ENCODE measurements at regions not wholly inside any gene's neighbourhood (a gene's known extent, or its start where the extent isn't known, plus 50 kb on each side); places are given as distances from the start of the nearest gene placed in this dataset.

GRCh38 chr13:74217811-74218210, 83.6 kb upstream of the KLF12 start:
- Histone ChIP-seq H4K5ac (ENCODE audit: insufficient read length, low read depth, low read length) (no peak overlapping the region), H3K9ac (replicated peaks in 1 of 4; ENCODE audit: extremely low read depth in 1 of 4, low read depth in 3 of 4, low read length in 3 of 4) (no peak overlapping the region), H4K91ac (replicated peaks; ENCODE audit: insufficient read length, low read length) (no peak overlapping the region), H3K36me3 (ENCODE audit: control insufficient read depth in 2 of 4, insufficient read depth in 4 of 4, low read length in 3 of 4) (no peaks in the 10 kb centered on the region), H2AFZ (ENCODE audit: low read length) (no peak overlapping the region; the same call in 1 of the 2 replicates), H3K14ac (ENCODE audit: insufficient read length) (no peak overlapping the region), H2BK12ac (ENCODE audit: low read depth, low read length) (no peak overlapping the region), H4K20me1 (replicated peaks in 1 of 2; ENCODE audit: control insufficient read depth in 1 of 2, insufficient read depth in 2 of 2, low read length in 2 of 2) (no peaks in the 10 kb centered on the region), H2BK5ac (ENCODE audit: low read depth, low read length) (no peak overlapping the region), H3K27ac (ENCODE audit: low read depth, low read length) (no peak overlapping the region), H3K23ac (ENCODE audit: insufficient read length) (no peak overlapping the region), H3K79me2 (ENCODE audit: control insufficient read depth in 1 of 2, insufficient read depth in 2 of 2, low read length in 2 of 2) (no peaks in the 10 kb centered on the region), H3K27me3 (replicated peaks in 1 of 4; ENCODE audit: control insufficient read depth in 3 of 4, extremely low read depth in 1 of 4, insufficient read depth in 3 of 4, low read length in 3 of 4) (no peaks in the 10 kb centered on the region), H3K18ac (ENCODE audit: extremely low read depth, low read length) (no peak overlapping the region), H3K4me1 (replicated peaks in 1 of 4; ENCODE audit: control insufficient read depth in 3 of 4, insufficient read depth in 4 of 4, low read length in 3 of 4) (no peaks in the 10 kb centered on the region), H2BK15ac (ENCODE audit: low read length) (no peak overlapping the region), H3K4me3 (ENCODE audit: extremely low read depth in 1 of 4, insufficient read depth in 2 of 4, low read depth in 3 of 4, low read length in 4 of 4) (no peak overlapping the region), H3K23me2 (ENCODE audit: low read depth, low read length) (no peaks in the 10 kb centered on the region; the same call in 1 of the 2 replicates), H2BK20ac (ENCODE audit: low read length) (no peak overlapping the region), H2BK120ac (replicated peaks; ENCODE audit: low read depth, low read length) (no peak overlapping the region), H3K4ac (replicated peaks; ENCODE audit: insufficient read length, low read depth, low read length) (no peak overlapping the region), H4K8ac (ENCODE audit: extremely low read depth, insufficient read depth, low read length) (no peak overlapping the region), H3K56ac (replicated peaks; ENCODE audit: insufficient read length, low read depth, low read length) (no peak overlapping the region), H3K4me2 (ENCODE audit: insufficient read depth in 1 of 2, low read depth in 2 of 2, low read length in 2 of 2) (no peak overlapping the region), H3K79me1 (ENCODE audit: low read depth, low read length) (no peaks in the 10 kb centered on the region), H3K9me3 (ENCODE audit: insufficient read depth in 2 of 2, low read depth in 1 of 2, low read length in 1 of 2) (no peaks in the 10 kb centered on the region), H2AK5ac (ENCODE audit: low read depth, low read length) (no peak overlapping the region)
- WGBS, 2 experiments (ENCODE audit: extremely low coverage in 1 of 2, insufficient coverage in 1 of 2, insufficient read length in 1 of 2, insufficient replicate concordance in 2 of 2, low coverage in 1 of 2, low lambda C conversion rate in 2 of 2, missing lambda C conversion rate in 1 of 2): 75% methylated on average over 1 of the region's 1 CpG; no CpG with 5 or more reads in 1 of the 2 experiments
- POLR2A ChIA-PET (ENCODE audit: partially characterized antibody): no interaction called here
- TF ChIP-seq PHF8 (conservative IDR thresholded peaks at IDR 0.05; ENCODE audit: low read depth, low read length) (no peak), POLR2A (IDR thresholded peaks at IDR 0.05; ENCODE audit: control extremely low read depth in 1 of 2, low read depth in 2 of 2, low read length in 2 of 2) (no peak), CTBP2 (IDR thresholded peaks at IDR 0.05; ENCODE audit: borderline replicate concordance, insufficient read depth, insufficient read length, low read length) (no peak), HDAC2 (IDR thresholded peaks at IDR 0.05; ENCODE audit: borderline replicate concordance in 1 of 2, low read depth in 2 of 2, low read length in 2 of 2) (no peak), POU5F1 (IDR thresholded peaks at IDR 0.05; ENCODE audit: low read depth, low read length) (no peak), KDM1A (IDR thresholded peaks at IDR 0.05; ENCODE audit: borderline replicate concordance, low read length) (no peak), EGR1 (IDR thresholded peaks at IDR 0.05; ENCODE audit: borderline replicate concordance, low read depth, low read length) (no peak), TAF1 (IDR thresholded peaks at IDR 0.05; ENCODE audit: low read depth, low read length) (no peak), GABPA (IDR thresholded peaks at IDR 0.05; ENCODE audit: borderline replicate concordance, insufficient read depth, low read length) (no peak), SP1 (IDR thresholded peaks at IDR 0.05; ENCODE audit: low read depth, low read length) (no peak), BACH1 (IDR thresholded peaks at IDR 0.05; ENCODE audit: low read length) (no peak), EZH2 (IDR thresholded peaks at IDR 0.05; ENCODE audit: low read depth, low read length, severe bottlenecking) (no peak)
- no peak for DNase-seq (ENCODE audit: low read depth in 1 of 2, low spot score in 2 of 2)
- CTCF ChIA-PET (ENCODE audit: partially characterized antibody): interaction anchor here (1.1 kb wide), 1 partner anchor 10 kb away, joined by 3 read pairs; no protein-coding TSS in a partner anchor
- no peak for FAIRE-seq
